ENCODE measurements at regions not wholly inside any gene's neighbourhood (a gene's known extent, or its start where the extent isn't known, plus 50 kb on each side); places are given as distances from the start of the nearest gene placed in this dataset.

- H3K36me3 ChIP-seq (ENCODE audit: control insufficient read depth, low read length) = no peaks in the 10 kb centered on the region
- TF ChIP-seq CTCF (IDR thresholded peaks at IDR 0.05; ENCODE audit: low read depth, low read length, poor library complexity, severe bottlenecking) (no peak), EZH2phosphoT487 (IDR thresholded peaks at IDR 0.05; ENCODE audit: borderline replicate concordance, low read length) (no peak)
- no peaks in the 10 kb centered on the region for H4K20me1 ChIP-seq (ENCODE audit: control insufficient read depth, insufficient read depth, low read depth, low read length)
- H3K27me3 ChIP-seq (ENCODE audit: control insufficient read depth, low read length) = no peaks in the 10 kb centered on the region
- H3K4me3 ChIP-seq (ENCODE audit: low read length) = no peak overlapping the region
- H3K27ac ChIP-seq (ENCODE audit: low read depth, low read length) = no peak overlapping the region
- H3K9me3 ChIP-seq (ENCODE audit: control insufficient read depth, insufficient read depth, low read length) = peaks cover 4% of the 10 kb centered on the region
- no peaks in the 10 kb centered on the region for H3K4me1 ChIP-seq (ENCODE audit: control insufficient read depth, low read length)
- no peaks in the 10 kb centered on the region for H3F3A ChIP-seq (ENCODE audit: control insufficient read depth, insufficient read depth)
- no peak overlapping the region for H3K4me2 ChIP-seq (ENCODE audit: low read length)
- H3K79me2 ChIP-seq (ENCODE audit: control insufficient read depth, low read length) = no peaks in the 10 kb centered on the region
- no peaks in the 10 kb centered on the region for H3K9me2 ChIP-seq (replicated peaks; ENCODE audit: control insufficient read depth, low read length)
These were observed 89.7 kb downstream of the PDHA2 start for GRCh38 chr4:95929448-95930064.

- Histone ChIP-seq H3K4me3 (ENCODE audit: low read length) (no peak overlapping the region), H3K9me3 (ENCODE audit: control insufficient read depth, insufficient read depth, low read length) (no peaks in the 10 kb centered on the region), H3K36me3 (ENCODE audit: control insufficient read depth, low read length) (no peaks in the 10 kb centered on the region), H3K27me3 (ENCODE audit: control insufficient read depth, low read length) (no peaks in the 10 kb centered on the region), H3K27ac (ENCODE audit: low read depth, low read length) (no peak overlapping the region), H3K4me1 (ENCODE audit: control insufficient read depth, low read length) (no peaks in the 10 kb centered on the region), H3K79me2 (ENCODE audit: control insufficient read depth, low read length) (no peaks in the 10 kb centered on the region), H3F3A (ENCODE audit: control insufficient read depth, insufficient read depth) (no peaks in the 10 kb centered on the region), H3K9me2 (replicated peaks; ENCODE audit: control insufficient read depth, low read length) (no peaks in the 10 kb centered on the region), H3K4me2 (ENCODE audit: low read length) (no peak overlapping the region), H4K20me1 (ENCODE audit: control insufficient read depth, insufficient read depth, low read depth, low read length) (no peaks in the 10 kb centered on the region)
- TF ChIP-seq CTCF (IDR thresholded peaks at IDR 0.05; ENCODE audit: low read depth, low read length, poor library complexity, severe bottlenecking) = no peak
- TF ChIP-seq EZH2phosphoT487 (IDR thresholded peaks at IDR 0.05; ENCODE audit: borderline replicate concordance, low read length) = no peak
These were observed 99.2 kb downstream of the PDHA2 start for GRCh38 chr4:95939141-95939540.

- no peaks in the 10 kb centered on the region for H4K20me1 ChIP-seq (ENCODE audit: control insufficient read depth, insufficient read depth, low read depth, low read length)
- no peaks in the 10 kb centered on the region for H3K9me3 ChIP-seq (ENCODE audit: control insufficient read depth, insufficient read depth, low read length)
- H3K79me2 ChIP-seq (ENCODE audit: control insufficient read depth, low read length) = no peaks in the 10 kb centered on the region
- H3K27me3 ChIP-seq (ENCODE audit: control insufficient read depth, low read length) = no peaks in the 10 kb centered on the region
- no peak overlapping the region for H3K4me2 ChIP-seq (ENCODE audit: low read length)
- H3K36me3 ChIP-seq (ENCODE audit: control insufficient read depth, low read length) = no peaks in the 10 kb centered on the region
- no peaks in the 10 kb centered on the region for H3K9me2 ChIP-seq (replicated peaks; ENCODE audit: control insufficient read depth, low read length)
- TF ChIP-seq EZH2phosphoT487 (IDR thresholded peaks at IDR 0.05; ENCODE audit: borderline replicate concordance, low read length) (no peak), CTCF (IDR thresholded peaks at IDR 0.05; ENCODE audit: low read depth, low read length, poor library complexity, severe bottlenecking) (no peak)
- no peaks in the 10 kb centered on the region for H3K4me1 ChIP-seq (ENCODE audit: control insufficient read depth, low read length)
- no peaks in the 10 kb centered on the region for H3F3A ChIP-seq (ENCODE audit: control insufficient read depth, insufficient read depth)
- H3K27ac ChIP-seq (ENCODE audit: low read depth, low read length) = no peak overlapping the region
- H3K4me3 ChIP-seq (ENCODE audit: low read length) = no peak overlapping the region
These were observed 109.4 kb downstream of the PDHA2 start for GRCh38 chr4:95949136-95949765.

All from DOHH2 (cell line).